HG02798 (cell line): ENCODE measurements at regions not wholly inside any gene's neighbourhood (a gene's known extent, or its start where the extent isn't known, plus 50 kb on each side); places are given as distances from the start of the nearest gene placed in this dataset.

ENCODE experiments used
- ATAC-seq: cut with Tn5 transposase; IDR thresholded peaks from one replicate; pipeline ENCODE4 v1.9.1; 2021; ENCODE audit warnings: mild to moderate bottlenecking; ENCODE audit not compliant: unreplicated experiment, poor library complexity

GRCh38 chr18:26745288-26746181 is 120.0 kb downstream of the AQP4 start:
- ATAC-seq: no peak

GRCh38 chr18:26741758-26742157 is 123.7 kb downstream of the AQP4 start:
- ATAC-seq: no peak

GRCh38 chr18:26741048-26741447 is 124.5 kb downstream of the AQP4 start:
- ATAC-seq: no peak

GRCh38 chr18:26740396-26740795 is 125.1 kb downstream of the AQP4 start:
- no peak for ATAC-seq

GRCh38 chr18:26738706-26739105 is 126.8 kb downstream of the AQP4 start:
- no peak for ATAC-seq

- no peak for ATAC-seq
These were observed 129.2 kb downstream of the AQP4 start for GRCh38 chr18:26736301-26736700.

GRCh38 chr18:26734760-26735159 is 130.7 kb downstream of the AQP4 start:
- ATAC-seq: no peak

GRCh38 chr18:26729449-26729848 is 136.1 kb downstream of the AQP4 start:
- no peak for ATAC-seq

GRCh38 chr18:26729008-26729407 is 136.5 kb downstream of the AQP4 start:
- no peak for ATAC-seq

- ATAC-seq: no peak
These were observed 141.5 kb downstream of the AQP4 start for GRCh38 chr18:26723981-26724380.

- ATAC-seq: no peak
These were observed 143.0 kb downstream of the AQP4 start for GRCh38 chr18:26722565-26722931.

GRCh38 chr18:26721854-26722564 is 143.5 kb downstream of the AQP4 start:
- no peak for ATAC-seq

- no peak for ATAC-seq
These were observed 145.6 kb downstream of the AQP4 start for GRCh38 chr18:26719896-26720295.

GRCh38 chr18:26717123-26717719 is 148.3 kb downstream of the AQP4 start:
- ATAC-seq: no peak

GRCh38 chr18:26714739-26715138 is 150.8 kb downstream of the AQP4 start:
- no peak for ATAC-seq

- ATAC-seq: no peak
These were observed 153.8 kb downstream of the AQP4 start for GRCh38 chr18:26711756-26712155.

GRCh38 chr18:26710470-26711096 is 154.9 kb downstream of the AQP4 start:
- peak; percentile 77 for ATAC-seq

- no peak for ATAC-seq
These were observed 155.6 kb downstream of the AQP4 start for GRCh38 chr18:26709897-26710296.

GRCh38 chr18:26708806-26709716 is 156.4 kb downstream of the AQP4 start:
- ATAC-seq: no peak

- no peak for ATAC-seq
These were observed 158.6 kb downstream of the AQP4 start for GRCh38 chr18:26706911-26707351.
